Fibroblast of villous mesenchyme (primary cell): ENCODE measurements at regions not wholly inside any gene's neighbourhood (a gene's known extent, or its start where the extent isn't known, plus 50 kb on each side); places are given as distances from the start of the nearest gene placed in this dataset.
"Not testable (repeated sequence)": the region's sequence is repeated elsewhere in the genome, so short reads cannot be mapped to it uniquely, and the experiment has no call there.

Experiments used
- DNase-seq: peaks from one replicate; pipeline ENCODE4 v3.0.0-alpha.2; 2010; ENCODE audit warnings: low read depth
- H3K4me3 ChIP-seq: 2 replicates; pipeline ENCODE4 v1.5.1; 2011; ENCODE audit warnings: low read depth, mild to moderate bottlenecking, low read length
- CTCF ChIP-seq: IDR thresholded peaks from 2 replicates; pipeline ENCODE4 v1.5.1; 2012; ENCODE audit warnings: low read depth, mild to moderate bottlenecking, low read length; ENCODE audit not compliant: insufficient read depth

GRCh38 chr7:32661929-32662328 lies 166.6 kb downstream of the AVL9 start:
- no peak for TF ChIP-seq CTCF
- no peak for DNase-seq
- H3K4me3 ChIP-seq = no peak overlapping the region

GRCh38 chr7:32661501-32661900 lies 166.2 kb downstream of the AVL9 start:
- no peak for TF ChIP-seq CTCF
- DNase-seq = no peak
- H3K4me3 ChIP-seq = no peak overlapping the region

- TF ChIP-seq CTCF = no peak
- no peak overlapping the region for H3K4me3 ChIP-seq
- DNase-seq = no peak
Measured at GRCh38 chr7:32660936-32661335, 165.6 kb downstream of the AVL9 start.

GRCh38 chr7:32659853-32660252 lies 164.6 kb downstream of the AVL9 start:
- DNase-seq = no peak
- TF ChIP-seq CTCF = no peak
- H3K4me3 ChIP-seq = no peak overlapping the region

- no peak for DNase-seq
- TF ChIP-seq CTCF = no peak
Measured at GRCh38 chr7:32658467-32658869, 163.2 kb downstream of the AVL9 start.

GRCh38 chr7:32658034-32658433 lies 162.7 kb downstream of the AVL9 start:
- DNase-seq = no peak
- no peak for TF ChIP-seq CTCF
- H3K4me3 ChIP-seq = no peak overlapping the region

More at GRCh38 chr7:32658467-32658869, 163.2 kb downstream of the AVL9 start:
- H3K4me3 ChIP-seq = no peak overlapping the region

- not testable (repeated sequence) for H3K4me3 ChIP-seq, DNase-seq
Measured at GRCh38 chr7:32654549-32654948, 159.3 kb downstream of the AVL9 start.

- not testable (repeated sequence) for H3K4me3 ChIP-seq, DNase-seq
Measured at GRCh38 chr7:32650356-32650755, 155.1 kb downstream of the AVL9 start.
